ENCODE measurements at regions not wholly inside any gene's neighbourhood (a gene's known extent, or its start where the extent isn't known, plus 50 kb on each side); places are given as distances from the start of the nearest gene placed in this dataset.

DNA sequence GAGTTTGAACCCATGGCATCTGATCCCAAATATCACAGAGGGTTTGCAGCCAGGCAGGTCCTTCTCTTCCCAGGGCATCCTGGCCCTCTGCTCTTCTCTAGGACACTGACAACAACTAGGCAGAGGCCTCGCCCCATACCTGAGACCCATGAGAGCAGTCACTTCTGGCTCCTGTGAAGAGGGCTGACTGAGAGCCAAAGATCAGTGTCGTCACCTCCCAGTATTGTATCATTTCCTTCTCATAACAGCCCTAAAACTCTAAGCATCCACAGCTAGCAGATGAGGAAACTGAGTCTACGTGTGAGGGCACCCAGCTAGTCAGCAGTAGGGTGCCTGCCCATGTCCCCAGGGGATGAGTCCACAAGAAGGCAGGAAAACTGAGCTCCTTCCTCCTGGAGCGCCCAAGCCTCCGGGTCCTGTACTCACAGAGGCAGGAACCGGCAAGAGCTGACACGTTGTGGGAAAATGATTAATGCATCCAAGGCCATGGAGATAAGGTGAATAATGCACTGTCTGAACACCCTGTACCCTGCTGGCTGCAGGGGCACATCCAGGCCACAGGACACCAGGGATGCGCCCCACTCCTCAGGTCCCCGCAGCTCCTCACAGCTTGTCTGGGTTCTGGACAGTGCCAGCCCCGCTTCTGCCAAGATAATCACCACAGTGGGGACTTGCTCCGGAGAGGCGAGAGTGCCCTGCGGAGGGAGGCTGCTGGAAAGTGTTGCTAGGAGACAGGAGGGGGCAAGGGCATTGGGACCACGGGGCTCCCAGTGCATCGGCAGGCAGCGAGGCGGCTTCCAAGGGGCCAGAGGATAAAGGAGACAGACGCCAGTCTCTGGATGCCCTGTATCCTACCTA lies 340.0 kb downstream of the NPHP4 start:
- no peak for ATAC-seq

DNA sequence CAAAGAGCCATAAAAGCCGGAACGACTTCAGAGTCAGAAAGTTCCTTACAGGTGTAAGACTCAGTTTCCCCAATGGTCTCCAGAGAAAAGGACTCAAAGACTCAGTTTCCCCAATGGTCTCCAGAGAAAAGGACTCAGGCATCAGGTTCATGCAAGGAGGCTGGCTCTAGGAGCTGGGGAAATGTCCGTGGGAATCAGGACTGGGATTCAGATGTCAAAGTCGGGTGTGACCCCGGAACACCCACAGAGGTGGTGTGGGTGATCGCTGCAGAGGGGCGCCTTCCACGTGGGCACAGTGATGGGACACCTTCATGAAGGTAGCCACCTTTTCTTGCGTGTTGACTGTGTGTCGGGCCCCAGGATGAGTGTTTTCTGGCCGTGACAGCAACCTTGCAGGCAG lies 340.8 kb downstream of the NPHP4 start:
- ATAC-seq, result no peak

DNA sequence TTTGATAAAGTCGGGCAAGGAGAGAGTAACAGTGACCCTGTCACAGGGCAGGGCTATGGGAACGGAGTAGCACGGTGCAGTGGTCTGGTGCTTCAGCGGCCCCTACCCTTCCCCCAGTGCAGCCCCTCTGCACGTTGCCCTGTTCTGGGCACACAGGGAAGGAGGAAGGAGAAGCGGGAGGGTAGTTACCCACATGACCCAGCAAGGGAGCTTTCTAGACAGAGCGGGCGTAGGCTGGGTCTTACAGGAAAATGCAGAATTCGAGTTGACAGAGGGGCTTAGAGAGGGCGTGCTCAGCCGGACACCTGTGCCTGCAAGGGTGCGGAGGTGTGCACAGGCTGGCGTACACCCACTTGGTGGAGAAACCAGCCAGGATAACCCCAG lies 341.2 kb downstream of the NPHP4 start:
- no peak for ATAC-seq

DNA sequence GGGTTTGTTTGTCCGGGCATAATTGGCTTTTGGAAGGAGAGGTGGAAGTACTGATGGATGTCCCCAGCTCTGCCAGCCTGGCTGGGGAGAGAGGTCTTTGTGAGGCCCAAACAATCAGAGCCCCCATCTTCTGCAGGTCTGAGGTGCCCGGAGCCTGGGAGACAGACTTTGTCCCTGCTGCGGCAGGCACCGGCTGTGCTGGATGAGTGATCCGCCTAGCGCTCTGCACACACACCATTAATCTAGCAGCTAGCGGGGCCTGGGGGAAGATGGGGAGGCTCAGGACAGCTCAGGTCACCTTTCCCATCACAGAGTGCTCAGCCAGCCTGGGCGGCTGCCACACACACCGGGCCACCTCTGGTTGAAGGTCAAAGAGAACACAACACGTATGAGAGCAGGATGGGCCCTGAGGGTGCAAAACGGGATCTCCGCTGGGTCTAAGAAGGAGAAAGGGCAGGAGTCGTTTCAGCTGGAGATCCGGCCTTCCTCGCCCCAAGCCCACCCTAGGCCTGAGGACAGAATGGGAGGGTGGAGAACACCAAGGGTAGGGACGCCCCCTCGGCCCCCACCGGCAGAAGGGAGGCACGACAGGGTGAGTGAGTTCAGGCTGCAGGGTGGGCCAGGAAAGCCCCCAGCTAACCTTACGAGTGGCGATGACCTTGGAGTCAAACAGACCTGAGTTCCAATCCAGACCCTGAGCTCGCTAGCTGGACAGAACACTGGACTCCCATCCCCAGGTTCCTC lies 341.8 kb downstream of the NPHP4 start:
- no peak for ATAC-seq

DNA sequence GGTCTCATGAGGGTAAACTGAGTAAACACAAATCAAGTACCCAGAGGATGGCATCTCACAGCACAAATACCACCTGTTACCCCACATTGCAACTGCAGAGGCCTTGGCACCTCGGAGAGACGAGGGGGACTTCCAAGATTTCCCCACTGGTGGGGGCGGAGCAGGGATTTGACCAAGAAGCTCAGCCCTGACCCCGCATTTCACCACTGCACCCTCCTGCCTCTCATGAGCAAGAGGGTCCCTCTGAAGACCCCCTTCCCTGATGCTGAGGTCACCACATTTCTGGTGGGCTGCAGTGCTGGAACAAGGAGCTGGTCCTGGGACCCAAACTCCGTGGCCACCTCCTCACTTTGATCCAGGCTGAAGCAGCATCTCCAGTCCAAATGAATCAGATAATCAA lies 342.4 kb downstream of the NPHP4 start:
- ATAC-seq, result no peak

DNA sequence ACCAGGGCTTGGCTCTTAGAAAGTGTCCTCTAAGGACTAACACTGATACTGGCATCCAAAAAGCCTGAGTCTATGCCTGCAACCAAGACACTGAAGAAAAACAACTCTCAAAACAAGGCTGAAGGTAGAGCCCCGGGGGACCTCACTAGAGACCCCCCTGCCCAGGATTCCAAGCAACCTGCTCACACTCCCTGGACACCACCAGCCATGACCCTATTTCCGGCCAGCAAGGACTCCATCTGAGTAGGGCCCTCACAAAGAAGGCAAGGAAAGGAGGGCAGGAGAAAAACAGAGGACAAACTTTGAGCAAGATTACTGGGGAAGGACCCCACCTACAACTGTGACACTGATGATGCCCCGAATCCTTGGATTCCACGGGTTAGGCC lies 343.1 kb downstream of the NPHP4 start:
- no peak for ATAC-seq

DNA sequence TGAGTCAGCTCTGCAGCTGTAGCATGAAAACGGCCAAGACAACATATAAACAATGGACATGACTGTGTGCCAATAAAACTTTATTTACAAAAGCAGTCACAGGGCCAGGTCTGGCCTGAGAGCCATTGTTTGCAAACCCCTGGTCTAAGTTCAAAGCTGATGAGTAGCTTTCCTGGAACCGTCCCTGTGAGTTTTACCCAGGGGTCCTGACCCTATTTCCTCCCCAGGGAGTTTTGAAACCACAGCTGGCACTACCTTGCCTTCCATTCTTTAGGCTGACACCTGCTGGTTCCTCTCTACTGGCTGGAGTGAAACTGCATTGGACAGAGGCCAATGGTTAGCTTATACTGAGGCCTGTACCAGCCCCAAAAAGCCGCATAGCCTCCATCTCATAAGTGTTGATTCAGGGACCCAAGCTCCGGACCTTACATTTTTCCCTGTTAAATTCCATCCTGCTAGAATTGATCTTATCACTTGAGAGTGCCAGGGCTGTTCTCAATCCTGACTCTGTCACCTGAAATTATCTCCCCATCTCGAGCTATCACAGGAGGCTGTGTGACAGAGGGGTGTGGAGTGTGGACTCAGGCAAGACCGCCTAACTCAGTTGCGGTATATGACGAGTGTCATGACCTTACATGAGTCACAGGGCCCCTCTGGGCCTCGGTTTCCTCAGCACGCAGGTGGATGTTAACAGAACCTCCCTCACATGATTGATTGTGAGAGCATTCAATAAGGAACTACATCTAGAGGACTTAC lies 343.6 kb downstream of the NPHP4 start:
- no peak for ATAC-seq

DNA sequence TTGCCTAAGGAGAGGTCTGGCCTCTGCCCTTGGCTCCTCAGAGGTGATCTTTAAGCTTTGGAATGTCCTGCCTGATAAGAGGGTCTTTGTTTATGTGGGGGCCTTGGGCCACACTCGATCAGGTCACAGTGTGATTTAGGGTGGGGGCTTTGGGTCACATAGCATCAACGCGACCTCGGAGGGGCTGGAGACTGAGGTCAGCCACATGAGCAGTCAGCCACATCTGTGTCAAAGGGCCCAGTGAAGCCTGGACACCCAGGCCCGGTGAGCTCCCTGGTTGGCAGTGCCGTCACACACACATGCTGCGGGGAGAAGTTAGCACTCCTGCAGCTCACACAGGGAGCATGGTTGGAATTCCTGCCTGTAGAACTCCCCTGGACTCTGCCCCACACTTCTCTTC lies 345.0 kb downstream of the NPHP4 start:
- ATAC-seq, result no peak

DNA sequence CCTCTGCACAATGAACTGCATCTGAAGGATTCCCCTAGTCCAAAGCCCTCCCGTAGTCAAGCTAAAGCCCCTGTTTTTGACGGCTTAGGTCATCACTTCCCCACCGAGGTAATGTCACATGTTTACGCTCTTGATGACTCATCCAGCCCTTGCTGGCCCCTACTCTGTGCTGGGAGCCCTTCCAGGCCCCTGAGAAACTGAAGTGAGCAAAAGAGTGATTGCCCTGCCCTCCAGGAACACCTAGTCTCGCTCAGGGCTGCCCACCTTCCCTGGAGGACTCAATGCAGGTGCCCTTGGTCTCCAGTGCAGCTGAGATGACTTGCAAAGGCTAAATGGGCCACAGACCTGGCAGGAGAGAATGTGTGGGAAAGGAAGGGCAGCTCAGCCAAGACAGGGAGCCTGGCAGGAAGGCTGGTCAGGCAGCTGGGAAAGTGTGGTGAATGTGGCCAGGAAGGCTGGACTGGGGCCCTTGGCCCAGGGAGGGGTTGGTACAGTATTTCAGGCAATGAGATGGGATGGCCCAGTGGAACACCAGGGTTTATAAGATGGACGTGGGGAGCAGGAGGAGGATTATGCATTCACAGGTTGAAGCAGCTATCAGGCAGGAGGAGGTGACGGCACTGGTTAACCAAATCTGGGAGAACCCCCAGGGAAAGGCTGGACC lies 345.6 kb downstream of the NPHP4 start:
- ATAC-seq, result no peak

DNA sequence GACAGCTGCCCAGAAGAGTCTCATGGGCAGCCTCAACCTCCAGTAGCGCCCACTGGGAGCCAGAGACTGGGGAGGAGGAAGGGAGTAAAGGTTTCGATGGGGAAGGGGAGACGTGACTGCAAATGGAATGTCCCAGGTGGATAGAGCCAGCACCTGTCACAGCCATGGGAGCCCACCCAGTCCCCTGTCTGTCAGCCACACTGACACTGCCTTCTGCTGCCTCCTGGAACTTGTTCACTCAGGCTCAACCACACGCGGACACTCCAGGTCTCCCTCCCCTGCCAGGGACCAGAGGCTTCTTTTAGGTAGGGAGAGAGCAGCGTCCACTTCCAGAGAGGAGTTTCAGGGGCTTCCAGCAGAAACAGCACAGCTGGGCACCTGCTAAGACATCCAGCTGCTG lies 346.3 kb downstream of the NPHP4 start:
- no peak for ATAC-seq

DNA sequence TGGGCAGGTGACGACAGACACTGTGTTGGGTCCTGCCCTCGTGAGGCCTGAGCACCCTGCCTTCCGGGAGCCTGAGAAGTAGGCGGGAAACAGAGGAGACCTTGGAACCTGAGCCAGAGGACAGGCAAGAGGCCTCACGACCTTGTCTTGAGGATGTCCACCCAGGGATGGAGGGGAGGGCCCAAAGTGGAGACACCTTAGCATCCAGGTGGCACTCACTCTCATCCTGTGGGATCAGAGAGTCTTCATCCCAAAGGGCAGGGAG lies 347.2 kb downstream of the NPHP4 start:
- ATAC-seq, result no peak

DNA sequence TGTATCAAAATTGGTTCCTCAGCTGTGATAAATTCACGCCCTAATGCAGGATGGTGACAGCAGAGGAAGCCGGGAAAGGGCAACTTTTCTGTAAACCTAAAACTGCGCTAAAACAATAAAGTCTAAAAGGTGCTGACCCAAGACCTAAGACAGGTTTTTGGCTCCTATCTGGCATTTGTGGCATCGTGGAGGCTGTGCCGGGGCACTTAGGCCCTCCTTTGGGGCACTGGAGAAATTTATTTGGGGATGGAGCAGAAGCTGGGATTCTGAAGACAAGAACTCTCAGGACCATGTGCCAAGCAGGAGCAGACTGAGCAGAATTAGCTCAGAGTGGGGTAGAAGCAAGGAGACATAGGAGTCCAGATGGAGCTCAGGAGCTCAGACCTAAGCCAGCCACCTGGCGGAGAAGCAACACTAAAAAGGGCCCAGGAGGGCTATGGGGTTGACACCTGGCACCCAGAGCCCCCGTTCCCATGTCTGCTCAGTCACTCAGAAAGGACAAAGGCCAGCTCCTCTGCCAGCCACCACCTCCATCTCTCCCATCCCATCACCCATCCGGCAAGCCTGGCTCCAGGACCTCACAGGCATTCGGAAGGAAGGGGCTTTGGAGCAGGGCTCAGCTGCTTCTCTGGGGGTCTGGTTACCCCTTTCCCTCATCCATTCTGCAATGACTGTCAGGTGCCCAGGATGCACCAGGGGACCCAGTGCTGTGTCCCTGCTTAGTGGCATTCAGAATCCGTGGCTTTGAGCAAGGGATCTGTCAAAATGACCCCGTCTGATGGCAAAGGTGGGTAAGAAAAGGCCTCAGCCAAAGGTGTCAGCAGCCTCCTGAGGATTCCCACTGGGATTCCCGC lies 347.7 kb downstream of the NPHP4 start:
- ATAC-seq, result no peak

DNA sequence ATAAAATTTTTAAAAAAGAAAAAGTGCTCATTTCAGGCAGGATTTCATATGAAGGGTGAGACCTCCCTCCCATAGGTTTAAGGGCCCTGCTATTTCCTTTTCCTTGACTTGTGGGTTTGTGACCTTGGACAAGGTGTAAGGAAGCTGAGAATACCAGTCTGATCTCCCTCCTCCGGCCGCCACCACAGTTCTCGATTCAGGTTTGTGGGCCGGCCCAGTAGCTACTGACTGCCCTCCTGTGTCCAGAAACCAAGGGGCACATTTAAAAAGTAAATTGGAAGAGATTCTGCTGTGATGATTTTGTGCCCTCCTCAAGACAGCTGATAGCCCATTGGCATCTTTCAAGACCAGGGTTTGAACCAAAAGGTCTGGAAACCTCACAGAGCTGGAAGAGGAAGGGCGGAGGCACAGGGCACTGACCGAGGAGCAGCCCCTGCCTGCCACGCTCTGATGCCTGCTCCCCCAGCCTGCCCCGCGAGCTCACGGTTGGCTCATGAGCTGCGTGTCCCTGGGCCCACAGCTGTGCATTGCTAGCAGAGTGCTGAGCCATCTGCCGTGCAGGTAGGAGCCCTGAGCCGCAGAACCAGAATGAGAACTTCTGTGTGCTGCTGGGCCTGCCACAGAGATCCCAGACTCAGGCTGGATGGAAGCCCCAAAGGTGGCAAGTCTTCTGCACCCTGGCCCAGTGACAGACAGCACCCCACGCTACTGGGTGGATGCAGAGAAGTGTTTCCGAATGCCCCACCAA lies 348.7 kb downstream of the NPHP4 start:
- ATAC-seq, result no peak

DNA sequence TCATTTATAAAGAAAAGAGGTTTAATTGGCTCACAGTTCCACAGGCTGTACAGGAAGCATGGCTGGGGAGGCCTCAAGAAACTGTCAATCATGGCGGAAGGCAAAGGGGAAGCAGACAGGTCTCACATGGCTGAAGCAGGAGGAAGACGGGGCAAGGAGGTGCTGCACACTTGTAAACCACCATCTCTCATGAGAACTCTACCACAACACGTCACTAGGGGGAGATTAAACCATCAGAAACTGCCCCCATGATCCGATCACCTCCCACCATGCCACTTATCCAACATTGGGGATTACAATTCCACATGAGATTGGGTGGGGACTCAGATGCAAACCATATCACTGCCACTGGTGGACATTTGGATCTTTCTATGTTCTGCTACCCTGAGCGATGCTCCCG lies 351.4 kb downstream of the NPHP4 start:
- ATAC-seq, result no peak

DNA sequence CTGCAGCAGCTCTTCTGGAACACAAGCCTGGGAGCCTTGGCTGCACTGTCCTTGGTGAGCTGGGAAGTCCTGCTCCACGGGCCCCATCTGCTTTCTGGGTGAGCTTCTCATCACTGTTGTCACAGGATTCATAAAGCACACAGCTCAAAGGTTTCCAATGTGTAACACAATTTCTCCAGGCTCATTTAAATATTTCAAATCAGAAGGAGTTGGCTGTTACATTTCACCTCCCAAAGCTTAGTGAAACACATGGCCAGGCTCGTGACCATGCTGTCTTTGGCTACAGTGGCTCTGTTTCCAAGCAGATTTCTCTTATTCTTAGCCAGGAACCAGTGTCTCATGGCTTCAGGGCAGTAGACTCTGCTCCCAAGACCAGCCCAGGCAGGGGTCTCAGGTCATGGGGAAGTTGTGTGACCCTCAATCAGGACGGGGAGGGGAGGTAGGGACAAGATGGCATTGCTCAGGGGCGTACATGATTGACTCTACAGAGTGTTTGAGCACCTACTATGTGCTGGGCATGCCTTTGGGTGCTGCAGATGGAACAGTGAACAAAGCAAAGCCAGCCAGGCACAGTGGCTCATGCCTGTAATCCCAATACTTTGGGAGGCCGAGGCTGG lies 353.0 kb downstream of the NPHP4 start:
- no peak for ATAC-seq

DNA sequence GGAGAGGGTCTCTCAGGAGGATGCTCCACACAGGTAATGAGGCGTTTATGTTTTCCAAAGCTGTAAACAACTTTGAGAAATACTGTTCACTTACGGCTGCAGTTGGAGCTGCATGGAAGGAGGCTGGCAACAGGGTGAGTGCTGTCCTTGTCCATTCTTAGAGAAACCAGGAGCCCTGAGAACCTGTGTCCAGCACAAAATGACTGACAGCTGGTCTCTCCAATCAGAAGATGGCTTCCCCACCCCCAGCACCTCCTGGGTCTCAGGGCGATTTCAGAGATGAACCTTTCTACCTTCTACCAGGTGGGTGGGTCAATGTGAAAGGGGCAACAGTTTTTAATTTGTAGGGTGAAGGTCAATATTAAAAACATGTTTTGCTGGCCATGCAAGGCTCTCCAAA lies 353.6 kb downstream of the NPHP4 start:
- no peak for ATAC-seq

DNA sequence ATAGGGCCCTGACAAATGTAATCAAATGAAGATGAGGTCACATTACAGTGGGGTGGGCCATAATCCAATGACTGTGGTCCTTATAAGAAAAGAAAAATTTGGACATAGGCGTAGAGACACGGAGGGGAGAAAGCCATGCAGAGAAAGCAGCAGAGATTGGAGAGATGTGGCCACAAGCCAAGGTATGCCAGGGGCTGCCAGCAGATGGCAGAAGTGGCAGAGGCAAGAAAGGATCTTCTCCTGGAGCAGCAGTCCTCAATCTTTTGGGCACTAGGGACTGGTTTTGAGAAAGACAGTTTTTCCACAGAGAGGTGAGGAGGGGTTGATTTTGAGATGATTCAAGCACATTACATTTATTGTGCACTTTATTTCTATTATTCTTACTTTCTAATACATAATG lies 355.1 kb downstream of the NPHP4 start:
- ATAC-seq, result no peak

DNA sequence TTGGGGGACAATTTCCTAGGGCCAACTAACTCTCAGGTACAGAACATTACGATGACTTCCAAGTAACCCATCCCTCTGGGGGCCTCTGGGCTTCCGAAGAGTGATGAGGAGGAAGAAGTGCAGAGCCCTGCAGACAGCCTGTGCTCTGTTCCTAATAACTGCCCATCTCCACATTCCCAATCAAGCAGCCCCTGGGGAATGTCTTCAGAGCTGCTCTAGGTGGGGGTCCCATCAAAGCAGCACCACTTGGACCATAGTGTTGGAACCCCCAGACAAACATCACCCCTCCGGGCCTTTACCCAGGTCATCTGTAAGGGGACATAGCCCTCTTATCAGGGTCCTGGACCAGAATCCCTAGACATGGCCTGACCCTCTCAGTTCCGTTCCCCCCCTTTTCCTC lies 357.3 kb downstream of the NPHP4 start:
- no peak for ATAC-seq

DNA sequence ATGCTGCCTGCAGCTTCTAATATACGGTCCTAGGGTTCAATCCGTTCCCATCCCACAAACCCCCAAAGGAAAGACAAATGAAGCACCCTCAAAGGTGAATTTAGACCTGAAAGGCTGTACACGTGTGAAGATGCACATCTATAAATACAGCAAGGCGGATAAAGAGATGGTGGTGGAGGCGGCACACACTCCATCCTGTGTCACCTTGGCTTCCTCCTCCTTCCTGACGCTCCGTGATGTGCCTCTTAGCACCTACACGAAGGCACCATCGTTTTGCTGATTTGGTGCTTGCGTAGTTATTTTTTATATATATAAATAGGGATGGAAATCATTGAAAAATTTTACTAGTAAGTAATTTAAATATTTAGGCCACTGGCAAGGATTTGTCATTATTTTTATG lies 359.4 kb downstream of the NPHP4 start:
- no peak for ATAC-seq

DNA sequence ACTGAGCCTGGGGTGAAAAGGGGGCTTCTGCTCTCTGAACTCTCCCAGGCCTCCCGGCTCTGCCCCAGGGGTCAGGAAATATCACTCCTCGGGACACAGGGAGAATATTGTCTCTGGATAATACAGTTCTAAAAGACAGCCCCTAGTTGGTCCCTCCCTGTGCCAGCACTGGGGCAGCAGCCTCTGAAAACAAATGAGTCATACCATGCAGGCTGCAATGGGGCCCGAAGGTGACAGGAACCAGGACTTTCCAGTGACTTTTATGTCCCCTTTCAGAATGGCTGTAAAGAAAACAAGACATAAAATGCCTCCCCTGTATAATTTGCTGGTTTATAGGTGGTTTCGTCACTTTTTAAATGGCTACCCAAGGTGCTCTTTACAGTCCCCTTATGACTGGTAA lies 360.0 kb downstream of the NPHP4 start:
- ATAC-seq, result no peak

DNA sequence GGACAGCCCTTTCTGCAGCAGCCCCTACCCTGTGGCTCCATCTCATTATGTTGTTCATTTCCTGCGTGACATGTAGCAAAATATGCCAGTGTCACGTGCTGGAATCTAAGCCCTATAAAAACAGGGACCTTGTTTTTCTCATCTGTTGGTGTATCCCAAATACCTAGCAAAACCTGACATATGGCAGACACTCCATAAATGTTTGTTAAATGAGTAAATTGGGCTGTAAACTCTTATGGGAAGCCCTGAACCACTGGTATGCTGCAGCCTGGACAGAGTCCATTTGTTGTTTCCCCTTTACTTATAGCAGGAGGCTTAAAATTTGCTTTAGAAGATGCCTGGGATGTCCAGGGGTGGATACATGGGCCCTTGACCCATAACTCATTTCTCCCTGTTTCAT lies 363.8 kb downstream of the NPHP4 start:
- no peak for ATAC-seq
